HL-60 (cell line): ENCODE measurements at regions not wholly inside any gene's neighbourhood (a gene's known extent, or its start where the extent isn't known, plus 50 kb on each side); places are given as distances from the start of the nearest gene placed in this dataset.

ENCODE experiments used
- DNase-seq, 2 experiments: peaks; one replicate each; pipeline ENCODE4 v3.0.0-alpha.2; 2010 to 2020; ENCODE audit warnings: low read depth in 1 of 2, low spot score in 1 of 2
- H3K27ac ChIP-seq: fragments of 250-450 bp; sonication (Bioruptor Pico); replicated peaks from 2 replicates; pipeline ENCODE4 v1.5.1; 2020; ENCODE audit warnings: mild to moderate bottlenecking, moderate library complexity
- H3K27me3 ChIP-seq: fragments of 250-450 bp; sonication (Bioruptor Pico); 2 replicates; pipeline ENCODE4 v1.5.1; 2021; ENCODE audit warnings: mild to moderate bottlenecking, moderate library complexity; ENCODE audit not compliant: insufficient read depth, poor library complexity, severe bottlenecking
- H3K4me3 ChIP-seq: replicated peaks from 2 replicates; pipeline ENCODE4 v1.5.1; 2011; ENCODE audit warnings: mild to moderate bottlenecking, control low read depth, low read length; ENCODE audit not compliant: insufficient read depth
- CTCF ChIP-seq: IDR thresholded peaks from one replicate; pipeline ENCODE4 v1.5.1; 2011; ENCODE audit warnings: low read length, control low read depth, inconsistent platforms; ENCODE audit not compliant: insufficient read depth
- GABPA ChIP-seq: IDR thresholded peaks from 2 replicates; pipeline ENCODE4 v1.6.1; 2012; ENCODE audit warnings: low read depth
- POLR2AphosphoS5 ChIP-seq: IDR thresholded peaks from 2 replicates; pipeline ENCODE4 v1.6.1; 2012; ENCODE audit warnings: low read depth
- REST ChIP-seq: IDR thresholded peaks from 2 replicates; pipeline ENCODE4 v1.6.1; 2012; ENCODE audit warnings: low read depth; ENCODE audit not compliant: insufficient replicate concordance
- SPI1 ChIP-seq: IDR thresholded peaks from 2 replicates; pipeline ENCODE4 v1.6.1; 2012; ENCODE audit warnings: low read depth, mild to moderate bottlenecking, borderline replicate concordance

GRCh38 chr3:130604806-130605205 lies 87.8 kb downstream of the COL6A6 start:
- peak in 1 of 2 experiments; percentile 79 for DNase-seq
- Histone ChIP-seq H3K27me3 (no peaks in the 10 kb centered on the region), H3K27ac (peak overlapping the region; percentile 61), H3K4me3 (no peak overlapping the region)
- TF ChIP-seq GABPA (no peak), POLR2AphosphoS5 (peak; percentile 60), REST (no peak), CTCF (no peak), SPI1 (peak; percentile 68; the same call in 1 of the 2 replicates)

GRCh38 chr3:130606336-130606735 lies 89.4 kb downstream of the COL6A6 start:
- Histone ChIP-seq H3K4me3 (no peak overlapping the region), H3K27me3 (no peaks in the 10 kb centered on the region), H3K27ac (no peak overlapping the region)
- TF ChIP-seq GABPA (no peak), SPI1 (no peak), REST (no peak), CTCF (no peak), POLR2AphosphoS5 (no peak)
- no peak for DNase-seq

DNA sequence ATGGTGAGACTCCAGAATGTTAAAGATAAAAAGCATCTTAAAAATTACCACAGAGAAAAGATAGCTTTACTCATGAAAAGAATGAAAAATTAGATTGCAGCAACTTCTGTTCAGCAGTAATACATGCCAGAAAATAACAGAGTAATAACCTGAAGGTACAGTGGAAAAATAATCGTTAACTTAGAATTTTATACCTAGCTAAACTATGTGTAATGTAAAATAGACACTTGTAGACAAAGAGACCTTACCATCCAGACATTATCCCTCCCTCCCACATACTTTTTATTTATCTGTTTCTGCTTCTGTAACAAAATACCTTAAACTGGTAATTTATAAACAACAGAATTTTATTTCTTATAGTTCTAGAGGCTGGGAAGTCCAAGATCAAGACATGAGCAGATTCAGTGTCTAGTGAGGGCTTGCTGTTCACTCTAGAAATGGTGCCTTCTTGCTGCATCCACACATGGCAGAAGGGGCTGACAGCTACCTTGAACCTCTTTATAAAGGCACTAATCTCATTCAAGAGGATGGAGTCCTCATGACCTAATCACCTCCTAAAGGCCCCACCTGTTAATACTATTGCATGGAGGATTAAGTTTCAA lies 90.7 kb downstream of the COL6A6 start:
- no peak overlapping the region for H3K27ac ChIP-seq
- no peak for TF ChIP-seq REST
- TF ChIP-seq SPI1 = no peak
- no peak for TF ChIP-seq CTCF
- no peak for TF ChIP-seq POLR2AphosphoS5
- TF ChIP-seq GABPA = no peak
- no peaks in the 10 kb centered on the region for H3K27me3 ChIP-seq
- H3K4me3 ChIP-seq = no peak overlapping the region
- DNase-seq = no peak
